WTC11 (cell line): ENCODE measurements at regions not wholly inside any gene's neighbourhood (a gene's known extent, or its start where the extent isn't known, plus 50 kb on each side); places are given as distances from the start of the nearest gene placed in this dataset.

Experiments
- ATF6 ChIP-seq: sonication (generic); formaldehyde crosslinking; IDR thresholded peaks from 2 replicates; pipeline ENCODE4 v1.8.1; 2023; ENCODE audit warnings: mild to moderate bottlenecking, missing genetic modification reagents
- CTCF ChIP-seq: fragments of 200-600 bp; IDR thresholded peaks from 2 replicates; pipeline ENCODE4 v1.8.0; 2022; ENCODE audit warnings: antibody characterized with exemption
- JUN ChIP-seq: sonication (generic); formaldehyde crosslinking; IDR thresholded peaks from 2 replicates; pipeline ENCODE4 v1.8.0; 2023; ENCODE audit warnings: mild to moderate bottlenecking, missing genetic modification reagents
- MAX ChIP-seq: sonication (generic); formaldehyde crosslinking; IDR thresholded peaks from 2 replicates; pipeline ENCODE4 v1.8.0; 2022; ENCODE audit warnings: mild to moderate bottlenecking, missing genetic modification reagents
- MLX ChIP-seq: sonication (generic); formaldehyde crosslinking; IDR thresholded peaks from 2 replicates; pipeline ENCODE4 v1.8.1; 2023; ENCODE audit warnings: mild to moderate bottlenecking, missing genetic modification reagents, moderate library complexity
- MXD4 ChIP-seq: fragments of 250-450 bp; sonication (Bioruptor Pico); IDR thresholded peaks from 2 replicates; pipeline ENCODE4 v1.8.0; 2021; ENCODE audit warnings: mild to moderate bottlenecking, moderate library complexity, borderline replicate concordance
- NR2C2 ChIP-seq: sonication (generic); formaldehyde crosslinking; IDR thresholded peaks from 2 replicates; pipeline ENCODE4 v1.8.0; 2022; ENCODE audit warnings: mild to moderate bottlenecking, missing genetic modification reagents
- NR3C1 ChIP-seq: sonication (generic); formaldehyde crosslinking; conservative IDR thresholded peaks from 2 replicates; pipeline ENCODE4 v1.8.1; 2023; ENCODE audit warnings: low read depth, mild to moderate bottlenecking, missing genetic modification reagents
- TP53 ChIP-seq: sonication (generic); formaldehyde crosslinking; IDR thresholded peaks from 2 replicates; pipeline ENCODE4 v1.8.1; 2023; ENCODE audit warnings: mild to moderate bottlenecking, missing genetic modification reagents
- USF2 ChIP-seq: sonication (generic); formaldehyde crosslinking; IDR thresholded peaks from 2 replicates; pipeline ENCODE4 v1.8.1; 2023; ENCODE audit warnings: mild to moderate bottlenecking, missing genetic modification reagents, moderate library complexity
- ZNF121 ChIP-seq: sonication (generic); formaldehyde crosslinking; IDR thresholded peaks from 2 replicates; pipeline ENCODE4 v1.8.0; 2023; ENCODE audit warnings: missing genetic modification reagents
- ZNF138 ChIP-seq: sonication (generic); formaldehyde crosslinking; conservative IDR thresholded peaks from 2 replicates; pipeline ENCODE4 v1.8.1; 2022; ENCODE audit warnings: mild to moderate bottlenecking, moderate library complexity, missing genetic modification reagents
- ZNF263 ChIP-seq: sonication (generic); formaldehyde crosslinking; IDR thresholded peaks from 2 replicates; pipeline ENCODE4 v1.8.1; 2022; ENCODE audit warnings: low read depth, mild to moderate bottlenecking, moderate library complexity, missing genetic modification reagents

GRCh38 chr13:22012686-22013085 lies 341.8 kb downstream of the FGF9 start:
- TF ChIP-seq TP53 (CRISPR knock-in tag) = no peak
- no peak for TF ChIP-seq CTCF
- TF ChIP-seq USF2 (CRISPR knock-in tag) = no peak
- TF ChIP-seq NR3C1 (CRISPR knock-in tag) = no peak
- TF ChIP-seq MAX (CRISPR knock-in tag) = no peak
- TF ChIP-seq MXD4 (CRISPR knock-in tag) = no peak
- no peak for TF ChIP-seq ATF6 (CRISPR knock-in tag)
- no peak for TF ChIP-seq JUN (CRISPR knock-in tag)
- TF ChIP-seq ZNF138 (CRISPR knock-in tag) = no peak
- no peak for TF ChIP-seq MLX (CRISPR knock-in tag)
- no peak for TF ChIP-seq ZNF121
- no peak for TF ChIP-seq ZNF263 (CRISPR knock-in tag)
- TF ChIP-seq NR2C2 = no peak
